ENCODE measurements at regions not wholly inside any gene's neighbourhood (a gene's known extent, or its start where the extent isn't known, plus 50 kb on each side); places are given as distances from the start of the nearest gene placed in this dataset.

- H3K27ac ChIP-seq: no peak overlapping the region
- H3K27me3 ChIP-seq: no peaks in the 10 kb centered on the region
- no peak overlapping the region for H3K4me3 ChIP-seq
- peak in 1 of 2 donors; percentile 32 for DNase-seq
- H3K9me3 ChIP-seq: no peaks in the 10 kb centered on the region
- H3K36me3 ChIP-seq: no peaks in the 10 kb centered on the region
- TF ChIP-seq POLR2AphosphoS5 (IDR thresholded peaks at IDR 0.05) (no peak), EP300 (IDR thresholded peaks at IDR 0.05) (no peak), CTCF (IDR thresholded peaks at IDR 0.05) (no peak), POLR2A (IDR thresholded peaks at IDR 0.05) (no peak)
- ATAC-seq (ENCODE audit: low FRiP score in 2 of 2): no peak
- 80 to 81% methylated on average over 4 to 11 of the region's 11 CpGs for WGBS, 2 donors
- no peaks in the 10 kb centered on the region for H3K4me1 ChIP-seq
Measured at GRCh38 chr16:61050547-61050946, 985.7 kb downstream of the CDH8 start.

DNA sequence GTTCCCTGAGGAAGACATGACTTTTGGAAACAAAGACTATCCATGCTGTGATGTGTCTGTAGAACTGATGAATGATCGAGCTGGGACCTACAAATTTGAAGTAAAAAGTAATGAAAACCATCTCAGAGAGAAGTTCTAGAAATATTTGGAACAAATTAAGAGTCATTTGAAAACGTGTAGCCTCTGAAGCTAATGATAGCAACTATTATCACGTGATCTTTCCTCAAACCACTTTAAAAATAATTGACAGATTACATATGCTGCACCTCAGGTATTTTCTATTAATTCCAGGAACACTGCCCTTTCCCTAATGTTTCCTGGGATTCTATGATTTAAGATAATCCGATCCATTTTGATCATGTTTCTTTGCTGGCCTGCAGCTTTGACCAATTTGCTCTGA is 990.3 kb downstream of the CDH8 start:
- 37 to 41% methylated on average over 4 of the region's 4 CpGs for WGBS, 2 donors
- no peak for ATAC-seq (ENCODE audit: low FRiP score in 2 of 2)
- no peak for TF ChIP-seq EP300 (IDR thresholded peaks at IDR 0.05)
- no peak for TF ChIP-seq POLR2A (IDR thresholded peaks at IDR 0.05)
- no peak for TF ChIP-seq POLR2AphosphoS5 (IDR thresholded peaks at IDR 0.05)
- no peak for TF ChIP-seq CTCF (IDR thresholded peaks at IDR 0.05)
- Histone ChIP-seq H3K27ac (no peak overlapping the region), H3K4me1 (no peaks in the 10 kb centered on the region), H3K9me3 (no peaks in the 10 kb centered on the region), H3K4me3 (no peak overlapping the region), H3K27me3 (no peaks in the 10 kb centered on the region), H3K36me3 (no peaks in the 10 kb centered on the region)
- no peak for DNase-seq

- no peaks in the 10 kb centered on the region for H3K4me1 ChIP-seq
- no peaks in the 10 kb centered on the region for H3K9me3 ChIP-seq
- H3K27ac ChIP-seq: no peak overlapping the region
- TF ChIP-seq POLR2A (IDR thresholded peaks at IDR 0.05) (no peak), EP300 (IDR thresholded peaks at IDR 0.05) (no peak), POLR2AphosphoS5 (IDR thresholded peaks at IDR 0.05) (no peak)
- H3K27me3 ChIP-seq: no peaks in the 10 kb centered on the region
- DNase-seq (no peak), ATAC-seq (ENCODE audit: low FRiP score in 2 of 2) (no peak)
- no peaks in the 10 kb centered on the region for H3K36me3 ChIP-seq
- 29 to 48% methylated on average over 3 of the region's 3 CpGs for WGBS, 2 donors
- H3K4me3 ChIP-seq: no peak overlapping the region
Measured at GRCh38 chr16:61042737-61043136, 993.5 kb downstream of the CDH8 start.

DNA sequence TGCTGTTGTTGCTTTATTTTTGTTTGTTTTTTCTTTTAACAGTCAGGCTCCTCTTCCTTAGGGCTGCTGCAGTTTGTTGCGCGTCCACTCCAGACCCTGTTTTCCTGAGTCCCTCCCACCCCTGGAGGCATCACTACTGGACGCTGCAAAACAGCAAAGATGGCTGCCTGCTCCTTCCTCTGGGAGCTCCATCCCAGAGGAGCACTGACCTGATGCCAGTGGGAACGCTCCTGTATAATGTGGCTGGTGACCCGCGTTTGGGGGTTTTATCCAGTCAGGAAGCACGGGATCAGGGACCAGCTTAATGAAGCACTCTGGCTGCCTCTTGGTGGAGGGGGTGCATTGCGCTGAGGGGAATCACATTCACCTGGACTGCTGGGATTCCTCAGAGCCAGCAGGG is 1005.6 kb downstream of the CDH8 start:
- ATAC-seq (ENCODE audit: low FRiP score in 2 of 2) (no peak), DNase-seq (no peak)
- no peaks in the 10 kb centered on the region for H3K36me3 ChIP-seq
- H3K4me3 ChIP-seq: no peak overlapping the region
- H3K27me3 ChIP-seq: no peaks in the 10 kb centered on the region
- H3K4me1 ChIP-seq: no peaks in the 10 kb centered on the region
- no peaks in the 10 kb centered on the region for H3K9me3 ChIP-seq
- H3K27ac ChIP-seq: no peak overlapping the region
- no peak for TF ChIP-seq POLR2AphosphoS5 (IDR thresholded peaks at IDR 0.05)
- TF ChIP-seq POLR2A (IDR thresholded peaks at IDR 0.05): no peak
- no peak for TF ChIP-seq EP300 (IDR thresholded peaks at IDR 0.05)
- TF ChIP-seq CTCF (IDR thresholded peaks at IDR 0.05): no peak
- WGBS, 2 donors: 96 to 100% methylated on average over 5 to 8 of the region's 8 CpGs

DNA sequence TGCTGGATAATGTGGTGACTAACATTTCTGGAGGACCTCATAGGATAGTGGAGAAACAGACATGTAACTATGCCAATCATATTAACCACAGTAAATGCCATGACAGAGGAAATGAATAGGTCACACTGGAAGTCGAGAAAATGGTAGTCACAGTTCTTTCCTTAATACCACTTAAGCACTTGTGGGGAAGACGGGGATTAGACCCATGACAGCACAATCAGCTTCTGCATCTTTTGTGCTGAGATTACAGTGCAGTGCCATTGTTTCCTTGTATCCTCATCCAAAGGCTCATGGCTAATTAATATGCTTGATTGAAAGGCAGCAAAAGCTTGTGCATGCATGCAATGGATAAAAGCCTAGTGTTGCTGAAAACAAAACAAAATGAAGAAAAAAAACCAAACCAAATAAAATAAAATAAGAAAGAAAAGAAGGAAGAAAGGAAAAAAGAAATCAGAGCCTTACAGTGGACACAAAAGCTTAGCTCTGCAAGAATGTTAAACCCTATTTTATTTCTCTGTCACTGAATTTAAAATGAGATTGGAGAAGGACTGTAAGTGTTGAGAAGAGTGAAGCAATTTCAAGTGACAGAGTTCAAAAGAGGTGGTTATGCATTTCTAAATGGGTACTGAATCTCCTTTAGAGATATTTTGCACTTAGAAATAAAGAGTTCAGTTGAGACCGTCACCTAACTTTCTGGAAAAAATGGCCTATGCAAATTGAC is 1011.9 kb downstream of the CDH8 start:
- no peak overlapping the region for H3K4me3 ChIP-seq
- no peaks in the 10 kb centered on the region for H3K4me1 ChIP-seq
- TF ChIP-seq POLR2A (IDR thresholded peaks at IDR 0.05) (no peak), EP300 (IDR thresholded peaks at IDR 0.05) (no peak), CTCF (IDR thresholded peaks at IDR 0.05) (no peak), POLR2AphosphoS5 (IDR thresholded peaks at IDR 0.05) (no peak)
- H3K9me3 ChIP-seq: no peaks in the 10 kb centered on the region
- no peaks in the 10 kb centered on the region for H3K36me3 ChIP-seq
- WGBS, 2 donors: 72 to 78% methylated on average over 3 of the region's 3 CpGs
- no peak for ATAC-seq (ENCODE audit: low FRiP score in 2 of 2)
- DNase-seq: no peak
- H3K27ac ChIP-seq: no peak overlapping the region
- H3K27me3 ChIP-seq: no peaks in the 10 kb centered on the region

Data from upper lobe of left lung (tissue), 6 donors.